Mesenchymal stem cell (in vitro differentiated cells and primary cell): ENCODE measurements at regions not wholly inside any gene's neighbourhood (a gene's known extent, or its start where the extent isn't known, plus 50 kb on each side); places are given as distances from the start of the nearest gene placed in this dataset.

Experiments used
- DNase-seq: peaks from one replicate; pipeline ENCODE4 v3.0.0-alpha.2; 2013
- H2AFZ ChIP-seq: one replicate; pipeline ENCODE4 v1.6.1; 2013; ENCODE audit warnings: low read depth, mild to moderate bottlenecking, control low read depth, inconsistent platforms, low read length, moderate library complexity
- H2AK5ac ChIP-seq: 2 replicates; pipeline ENCODE4 v1.6.1; 2013; ENCODE audit warnings: low read length, moderate library complexity, mild to moderate bottlenecking, inconsistent platforms; ENCODE audit not compliant: severe bottlenecking
- H2BK120ac ChIP-seq: one replicate; pipeline ENCODE4 v1.6.1; 2013; ENCODE audit warnings: low read depth, mild to moderate bottlenecking, inconsistent platforms, low read length, moderate library complexity
- H2BK12ac ChIP-seq, 2 experiments: one replicate each; pipeline ENCODE4 v1.6.1; 2013; ENCODE audit warnings: inconsistent platforms in 2 of 2, low read length in 2 of 2, mild to moderate bottlenecking in 2 of 2, moderate library complexity in 2 of 2, control low read depth in 1 of 2
- H2BK15ac ChIP-seq: one replicate; pipeline ENCODE4 v1.6.1; 2013; ENCODE audit warnings: mild to moderate bottlenecking, low read depth, inconsistent platforms; ENCODE audit not compliant: poor library complexity, severe bottlenecking
- H2BK5ac ChIP-seq: 2 replicates; pipeline ENCODE4 v1.6.1; 2013; ENCODE audit warnings: low read depth, mild to moderate bottlenecking, low read length, control low read depth, inconsistent platforms; ENCODE audit not compliant: poor library complexity, severe bottlenecking
- H3K14ac ChIP-seq, 2 experiments: one replicate each; pipeline ENCODE4 v1.6.1; 2013; ENCODE audit warnings: inconsistent platforms in 2 of 2, low read length in 2 of 2, control low read depth in 1 of 2, mild to moderate bottlenecking in 1 of 2, moderate library complexity in 1 of 2
- H3K18ac ChIP-seq, 2 experiments: one replicate each; pipeline ENCODE4 v1.6.1; 2013; ENCODE audit warnings: inconsistent platforms in 2 of 2, low read length in 2 of 2, control low read depth in 1 of 2, low read depth in 1 of 2, mild to moderate bottlenecking in 1 of 2
- H3K23ac ChIP-seq, 2 experiments: one replicate each; pipeline ENCODE4 v1.6.1; 2013; ENCODE audit warnings: inconsistent platforms in 2 of 2, low read length in 2 of 2, mild to moderate bottlenecking in 2 of 2, moderate library complexity in 2 of 2, control low read depth in 1 of 2
- H3K27ac ChIP-seq: 2 replicates; pipeline ENCODE4 v1.5.1; 2013; ENCODE audit warnings: mild to moderate bottlenecking, moderate library complexity, low read length, control low read depth, inconsistent platforms; ENCODE audit not compliant: poor library complexity, severe bottlenecking
- H3K27me3 ChIP-seq, 2 experiments: 2 replicates each; pipeline versions ENCODE4 v1.6.1 to v1.7.0; 2013; ENCODE audit warnings: low read length in 2 of 2, mild to moderate bottlenecking in 2 of 2, moderate library complexity in 2 of 2, control low read depth in 1 of 2, inconsistent platforms in 1 of 2; ENCODE audit not compliant: control insufficient read depth in 1 of 2, insufficient read depth in 1 of 2
- H3K36me3 ChIP-seq, 2 experiments: 2 replicates each; pipeline versions ENCODE4 v1.6.1 to v1.7.0; 2013; ENCODE audit warnings: low read length in 2 of 2, control low read depth in 1 of 2, inconsistent platforms in 1 of 2, low read depth in 1 of 2, mild to moderate bottlenecking in 1 of 2; ENCODE audit not compliant: insufficient read depth in 2 of 2, control insufficient read depth in 1 of 2
- H3K4ac ChIP-seq, 2 experiments: one replicate each; pipeline ENCODE4 v1.6.1; 2013; ENCODE audit warnings: inconsistent platforms in 2 of 2, low read length in 2 of 2, mild to moderate bottlenecking in 2 of 2, moderate library complexity in 2 of 2, control low read depth in 1 of 2, low read depth in 1 of 2
- H3K4me1 ChIP-seq: 2 replicates; pipeline ENCODE4 v1.6.1; 2013; ENCODE audit warnings: low read depth, low read length, control low read depth; ENCODE audit not compliant: control insufficient read depth, insufficient read depth
- H3K4me2 ChIP-seq: 2 replicates; pipeline ENCODE4 v1.6.1; 2013; ENCODE audit warnings: low read length, mild to moderate bottlenecking, inconsistent platforms; ENCODE audit not compliant: poor library complexity, severe bottlenecking
- H3K4me3 ChIP-seq, 2 experiments: 2 replicates each; pipeline versions ENCODE4 v1.5.1 to v1.7.0; 2013; ENCODE audit warnings: low read length in 2 of 2, mild to moderate bottlenecking in 2 of 2, control low read depth in 1 of 2, low read depth in 1 of 2; ENCODE audit not compliant: insufficient read depth in 1 of 2
- H3K79me1 ChIP-seq: replicated peaks from 2 replicates; pipeline ENCODE4 v1.6.1; 2013; ENCODE audit warnings: mild to moderate bottlenecking, control low read depth, low read length, inconsistent platforms; ENCODE audit not compliant: poor library complexity, severe bottlenecking
- H3K9ac ChIP-seq: 2 replicates; pipeline ENCODE4 v1.7.0; 2013; ENCODE audit warnings: mild to moderate bottlenecking, low read length, moderate library complexity
- H3K9me3 ChIP-seq: 2 replicates; pipeline ENCODE4 v1.7.0; 2013; ENCODE audit warnings: mild to moderate bottlenecking, low read length; ENCODE audit not compliant: control insufficient read depth
- H4K8ac ChIP-seq: one replicate; pipeline ENCODE4 v1.6.1; 2013; ENCODE audit warnings: inconsistent platforms, mild to moderate bottlenecking, low read length, moderate library complexity
- H4K91ac ChIP-seq: one replicate; pipeline ENCODE4 v1.6.1; 2013; ENCODE audit warnings: mild to moderate bottlenecking, low read length, inconsistent platforms
- WGBS: methylation state at CpG from one replicate; pipeline ENCODE4 v1.1.7; 2013; ENCODE audit warnings: mixed read lengths; 5-methylcytosine and 5-hydroxymethylcytosine counted together

- no peak overlapping the region for H3K4me2 ChIP-seq
- H2AFZ ChIP-seq, result no peak overlapping the region
- H4K91ac ChIP-seq, result no peak overlapping the region
- H3K23ac ChIP-seq, result no peak overlapping the region
- no peaks in the 10 kb centered on the region for H3K27me3 ChIP-seq
- H3K36me3 ChIP-seq, result no peaks in the 10 kb centered on the region
- H3K4me3 ChIP-seq, result no peak overlapping the region
- H3K27ac ChIP-seq, result no peak overlapping the region
- no peak overlapping the region for H3K14ac ChIP-seq
- H3K9me3 ChIP-seq, result no peaks in the 10 kb centered on the region
- DNase-seq, result no peak
- no peak overlapping the region for H3K18ac ChIP-seq
- no peak overlapping the region for H2AK5ac ChIP-seq
- no peak overlapping the region for H4K8ac ChIP-seq
- no peaks in the 10 kb centered on the region for H3K4me1 ChIP-seq
- no peak overlapping the region for H3K4ac ChIP-seq
- H2BK5ac ChIP-seq, result no peak overlapping the region
- H2BK15ac ChIP-seq, result no peak overlapping the region
- H3K79me1 ChIP-seq, result no peaks in the 10 kb centered on the region
- H3K9ac ChIP-seq, result no peak overlapping the region
- H2BK12ac ChIP-seq, result no peak overlapping the region
- H2BK120ac ChIP-seq, result no peak overlapping the region
Observed at GRCh38 chr4:156442912-156443311, 489.2 kb upstream of the CTSO start.

- Histone ChIP-seq H3K4me2 (no peak overlapping the region), H2AFZ (peak overlapping the region; percentile 42), H4K8ac (no peak overlapping the region), H2BK120ac (no peak overlapping the region), H3K9me3 (no peaks in the 10 kb centered on the region), H2BK5ac (no peak overlapping the region), H2BK12ac (no peak overlapping the region), H3K4ac (no peak overlapping the region), H3K79me1 (no peaks in the 10 kb centered on the region), H3K9ac (no peak overlapping the region), H3K27ac (no peak overlapping the region), H3K4me1 (no peaks in the 10 kb centered on the region), H3K36me3 (no peaks in the 10 kb centered on the region), H3K14ac (no peak overlapping the region), H3K18ac (no peak overlapping the region), H2BK15ac (no peak overlapping the region), H3K4me3 (no peak overlapping the region), H3K27me3 (no peaks in the 10 kb centered on the region), H2AK5ac (no peak overlapping the region), H4K91ac (no peak overlapping the region), H3K23ac (no peak overlapping the region)
- no peak for DNase-seq
- WGBS, result 97% methylated on average over 1 of the region's 4 CpGs
Observed at GRCh38 chr4:156439576-156440200, 486.0 kb upstream of the CTSO start.

- no peak overlapping the region for H3K4me3 ChIP-seq
- no peak overlapping the region for H2AFZ ChIP-seq
- H3K36me3 ChIP-seq, result no peaks in the 10 kb centered on the region
- H3K4me1 ChIP-seq, result no peaks in the 10 kb centered on the region
- H3K23ac ChIP-seq, result no peak overlapping the region
- H3K4me2 ChIP-seq, result no peak overlapping the region
- H2BK15ac ChIP-seq, result no peak overlapping the region
- no peaks in the 10 kb centered on the region for H3K27me3 ChIP-seq
- no peak overlapping the region for H4K8ac ChIP-seq
- H3K14ac ChIP-seq, result no peak overlapping the region
- no peak overlapping the region for H3K27ac ChIP-seq
- no peak overlapping the region for H3K9ac ChIP-seq
- WGBS, result 14% methylated on average over 1 of the region's 2 CpGs
- no peak overlapping the region for H2AK5ac ChIP-seq
- no peak overlapping the region for H2BK5ac ChIP-seq
- no peak for DNase-seq
- H4K91ac ChIP-seq, result no peak overlapping the region
- no peak overlapping the region for H3K4ac ChIP-seq
- H3K9me3 ChIP-seq, result no peaks in the 10 kb centered on the region
- no peaks in the 10 kb centered on the region for H3K79me1 ChIP-seq
- no peak overlapping the region for H2BK12ac ChIP-seq
- H2BK120ac ChIP-seq, result no peak overlapping the region
- no peak overlapping the region for H3K18ac ChIP-seq
Observed at GRCh38 chr4:156437666-156438065, 484.0 kb upstream of the CTSO start.

GRCh38 chr4:156422576-156422975 is 468.9 kb upstream of the CTSO start:
- no peak overlapping the region for H2BK12ac ChIP-seq
- 100% methylated on average over 1 of the region's 1 CpG for WGBS
- no peak overlapping the region for H3K23ac ChIP-seq

More at GRCh38 chr4:156422576-156422975, 468.9 kb upstream of the CTSO start:
- no peak overlapping the region for H3K18ac ChIP-seq
- DNase-seq, result no peak
- no peak overlapping the region for H2AK5ac ChIP-seq
- H3K14ac ChIP-seq, result no peak overlapping the region
- H2BK120ac ChIP-seq, result no peak overlapping the region
- H4K91ac ChIP-seq, result no peak overlapping the region
- no peaks in the 10 kb centered on the region for H3K36me3 ChIP-seq
- no peaks in the 10 kb centered on the region for H3K79me1 ChIP-seq
- no peak overlapping the region for H4K8ac ChIP-seq
- no peak overlapping the region for H3K9ac ChIP-seq
- no peak overlapping the region for H2BK5ac ChIP-seq
- H3K4me1 ChIP-seq, result peaks cover 1% of the 10 kb centered on the region
- H2AFZ ChIP-seq, result no peak overlapping the region
- no peak overlapping the region for H3K27ac ChIP-seq
- H3K4me2 ChIP-seq, result no peak overlapping the region
- H2BK15ac ChIP-seq, result no peak overlapping the region
- H3K4ac ChIP-seq, result no peak overlapping the region
- no peak overlapping the region for H3K4me3 ChIP-seq
- no peaks in the 10 kb centered on the region for H3K27me3 ChIP-seq
- no peaks in the 10 kb centered on the region for H3K9me3 ChIP-seq
